HG02973 (cell line): ENCODE measurements at regions not wholly inside any gene's neighbourhood (a gene's known extent, or its start where the extent isn't known, plus 50 kb on each side); places are given as distances from the start of the nearest gene placed in this dataset.

ENCODE experiments used
- ATAC-seq: cut with Tn5 transposase; IDR thresholded peaks from one replicate; pipeline ENCODE4 v1.9.1; 2021; ENCODE audit warnings: moderate library complexity; ENCODE audit not compliant: unreplicated experiment

- no peak for ATAC-seq
Observed at GRCh38 chr2:123283431-123283830, 741.7 kb upstream of the CNTNAP5 start.

GRCh38 chr2:123303731-123304130 lies 721.4 kb upstream of the CNTNAP5 start:
- no peak for ATAC-seq
